B cell (primary cell): ENCODE measurements at regions not wholly inside any gene's neighbourhood (a gene's known extent, or its start where the extent isn't known, plus 50 kb on each side); places are given as distances from the start of the nearest gene placed in this dataset.

ENCODE experiments used
- ATAC-seq: fragments of 200-7000 bp; cut with Tn5 transposase; one replicate; pipeline ENCODE4 v1.10.0; 2021; ENCODE audit warnings: low read depth, mild to moderate bottlenecking, moderate number of reproducible peaks, moderate library complexity
- CTCF ChIA-PET: fragments of 350-600 bp; sonication (Branson Sonifier 250); formaldehyde crosslinking; loops from one replicate; lab custom pipeline; 2021; ENCODE audit warnings: antibody characterized with exemption, inconsistent platforms; lab: Charles Lee
- POLR2A ChIA-PET: fragments of 350-600 bp; sonication (Branson Sonifier 250); formaldehyde crosslinking; loops from one replicate; lab custom pipeline; 2021; ENCODE audit warnings: antibody characterized with exemption; lab: Charles Lee
- DNase-seq: peaks from one replicate; pipeline ENCODE4 v3.0.0; 2013
- H2AFZ ChIP-seq: 2 replicates; pipeline ENCODE4 v1.6.1; 2012; ENCODE audit warnings: mild to moderate bottlenecking, low read depth, low read length; ENCODE audit not compliant: insufficient read depth, poor library complexity, severe bottlenecking
- H3K27ac ChIP-seq, 2 donors: 1 replicate in 1 of 2; 2 replicates in 1 of 2; pipeline ENCODE4 v1.5.1; 2012 to 2013; ENCODE audit warnings: low read length in 2 of 2, mild to moderate bottlenecking in 2 of 2, moderate library complexity in 1 of 2
- H3K27me3 ChIP-seq, 4 experiments: fragments of 200-600 bp in 1 of 4; sonication (generic) in 1 of 4; replicated peaks in 1 of 4; 1 replicate in 2 of 4; 2 replicates in 2 of 4; pipeline versions ENCODE4 v1.6.1 to v1.7.0; 2013 to 2016; ENCODE audit warnings: low read length in 3 of 4, mild to moderate bottlenecking in 2 of 4, mixed read lengths in 1 of 4, moderate library complexity in 1 of 4; ENCODE audit not compliant: insufficient read depth in 4 of 4, control insufficient read depth in 3 of 4; ENCODE audit errors: control extremely low read depth in 1 of 4
- H3K36me3 ChIP-seq, 2 experiments: replicated peaks in 1 of 2; 1 replicate in 1 of 2; 2 replicates in 1 of 2; pipeline versions ENCODE4 v1.6.1 to v1.7.1; 2013; ENCODE audit warnings: low read length in 1 of 2; ENCODE audit not compliant: insufficient read depth in 2 of 2, control insufficient read depth in 1 of 2; ENCODE audit errors: control extremely low read depth in 1 of 2, extremely low read depth in 1 of 2
- H3K4me1 ChIP-seq, 2 donors: fragments of 200-600 bp in 1 of 2; sonication (generic) in 1 of 2; 1 replicate in 1 of 2; 2 replicates in 1 of 2; pipeline versions ENCODE4 v1.5.1 to v1.6.1; 2013 to 2017; ENCODE audit warnings: low read length in 2 of 2; ENCODE audit not compliant: control insufficient read depth in 2 of 2, insufficient read depth in 2 of 2
- H3K4me2 ChIP-seq: replicated peaks from 2 replicates; pipeline ENCODE3; 2012; ENCODE audit warnings: mild to moderate bottlenecking, low read depth, low read length; ENCODE audit not compliant: poor library complexity, severe bottlenecking
- H3K4me3 ChIP-seq, 5 experiments: fragments of 200-600 bp in 1 of 5; sonication (generic) in 1 of 5; 1 replicate in 3 of 5; 2 replicates in 2 of 5; pipeline versions ENCODE4 v1.5.1 to v1.7.0; 2011 to 2016; ENCODE audit warnings: low read length in 4 of 5, mild to moderate bottlenecking in 4 of 5, low read depth in 2 of 5, control low read depth in 1 of 5, moderate library complexity in 1 of 5; ENCODE audit not compliant: insufficient read depth in 1 of 5; ENCODE audit errors: control extremely low read depth in 1 of 5, extremely low read depth in 1 of 5
- H3K79me2 ChIP-seq: fragments of 200-600 bp; sonication (generic); one replicate; pipeline ENCODE4 v1.6.0; 2016; ENCODE audit warnings: low read length; ENCODE audit not compliant: control insufficient read depth, insufficient read depth
- H3K9ac ChIP-seq: fragments of 200-600 bp; sonication (generic); 2 replicates; pipeline ENCODE4 v1.6.1; 2017; ENCODE audit warnings: mild to moderate bottlenecking, low read length, moderate library complexity
- H3K9me3 ChIP-seq, 3 donors: one replicate each; pipeline versions ENCODE4 v1.6.1 to v1.7.1; 2013; ENCODE audit warnings: low read length in 2 of 3; ENCODE audit not compliant: control insufficient read depth in 2 of 3, insufficient read depth in 1 of 3; ENCODE audit errors: control extremely low read depth in 1 of 3
- H4K20me1 ChIP-seq: 2 replicates; pipeline ENCODE4 v1.6.0; 2012; ENCODE audit warnings: mild to moderate bottlenecking, low read length; ENCODE audit not compliant: insufficient read depth, control insufficient read depth, poor library complexity, severe bottlenecking
- H3K27ac Mint-ChIP-seq: one replicate; pipeline ENCODE4 v1.8.0; 2021; ENCODE audit warnings: mixed read lengths
- H3K27me3 Mint-ChIP-seq: one replicate; pipeline ENCODE4 v1.8.0; 2021; ENCODE audit warnings: mixed read lengths
- H3K4me1 Mint-ChIP-seq: one replicate; pipeline ENCODE4 v1.8.0; 2021; ENCODE audit warnings: mixed read lengths
- H3K4me3 Mint-ChIP-seq: one replicate; pipeline ENCODE4 v1.8.0; 2021; ENCODE audit warnings: mixed read lengths
- H3K9me3 Mint-ChIP-seq: one replicate; pipeline ENCODE4 v1.8.0; 2022; ENCODE audit warnings: mixed read lengths; ENCODE audit not compliant: insufficient read depth
- EZH2 ChIP-seq: IDR thresholded peaks from 2 replicates; pipeline ENCODE4 v1.6.1; 2012; ENCODE audit warnings: borderline replicate concordance, low read depth, mild to moderate bottlenecking, moderate library complexity, low read length; ENCODE audit not compliant: insufficient read depth, poor library complexity, severe bottlenecking
- WGBS: methylation state at CpG from one replicate; pipeline ENCODE4 v1.1.5; 2013; ENCODE audit warnings: missing lambda C conversion rate; ENCODE audit not compliant: insufficient coverage; 5-methylcytosine and 5-hydroxymethylcytosine counted together
- intact Hi-C: fragments of 100-400 bp; cut with micrococcal nuclease; formaldehyde crosslinking; loops from one replicate; pipeline ENCODE4 v1.10.0; 2022
- TF ChIP-seq, protein P1 (sequence below): fragments of 200-600 bp; IDR thresholded peaks from one replicate; pipeline ENCODE4 v1.8.0; 2022; ENCODE audit warnings: antibody characterized with exemption, mild to moderate bottlenecking

DNA sequence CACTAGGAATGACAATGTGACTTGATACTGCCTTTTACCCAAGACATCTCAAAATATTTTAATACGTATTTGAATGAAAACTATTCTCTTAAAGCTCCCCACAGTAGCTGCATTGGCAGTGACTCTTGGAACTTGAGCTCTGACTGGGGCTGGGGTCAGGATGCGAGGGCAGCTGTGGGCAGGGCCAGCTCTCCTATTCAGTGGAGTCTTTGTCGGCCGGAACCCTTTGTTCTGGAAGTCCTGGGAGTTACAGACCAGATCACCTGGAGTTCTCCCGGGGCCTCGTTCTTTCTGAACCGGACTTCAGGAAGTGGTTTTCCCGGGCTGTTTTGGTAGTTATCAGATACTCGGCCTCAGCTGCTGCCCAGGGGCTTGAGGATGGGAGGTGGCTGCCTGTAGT, 84.9 kb downstream of the NPIPB11 start:
- no peaks in the 10 kb centered on the region for H3K9me3 ChIP-seq
- CTCF ChIA-PET, result no interaction called here
- Mint-ChIP-seq H3K27ac (no peak overlapping the region), H3K27me3 (no peaks in the 10 kb centered on the region), H3K4me1 (peaks cover 24% of the 10 kb centered on the region), H3K4me3 (no peak overlapping the region), H3K9me3 (no peaks in the 10 kb centered on the region)
- DNase-seq (no peak), ATAC-seq (no peak)
- no peaks in the 10 kb centered on the region for H3K27me3 ChIP-seq
- H3K9ac ChIP-seq, result no peak overlapping the region
- POLR2A ChIA-PET, result no interaction called here
- H3K4me2 ChIP-seq, result no peak overlapping the region
- no peaks in the 10 kb centered on the region for H3K36me3 ChIP-seq
- no peak overlapping the region for H3K4me3 ChIP-seq
- TF ChIP-seq, protein P1, sequence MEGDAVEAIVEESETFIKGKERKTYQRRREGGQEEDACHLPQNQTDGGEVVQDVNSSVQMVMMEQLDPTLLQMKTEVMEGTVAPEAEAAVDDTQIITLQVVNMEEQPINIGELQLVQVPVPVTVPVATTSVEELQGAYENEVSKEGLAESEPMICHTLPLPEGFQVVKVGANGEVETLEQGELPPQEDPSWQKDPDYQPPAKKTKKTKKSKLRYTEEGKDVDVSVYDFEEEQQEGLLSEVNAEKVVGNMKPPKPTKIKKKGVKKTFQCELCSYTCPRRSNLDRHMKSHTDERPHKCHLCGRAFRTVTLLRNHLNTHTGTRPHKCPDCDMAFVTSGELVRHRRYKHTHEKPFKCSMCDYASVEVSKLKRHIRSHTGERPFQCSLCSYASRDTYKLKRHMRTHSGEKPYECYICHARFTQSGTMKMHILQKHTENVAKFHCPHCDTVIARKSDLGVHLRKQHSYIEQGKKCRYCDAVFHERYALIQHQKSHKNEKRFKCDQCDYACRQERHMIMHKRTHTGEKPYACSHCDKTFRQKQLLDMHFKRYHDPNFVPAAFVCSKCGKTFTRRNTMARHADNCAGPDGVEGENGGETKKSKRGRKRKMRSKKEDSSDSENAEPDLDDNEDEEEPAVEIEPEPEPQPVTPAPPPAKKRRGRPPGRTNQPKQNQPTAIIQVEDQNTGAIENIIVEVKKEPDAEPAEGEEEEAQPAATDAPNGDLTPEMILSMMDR, result no peak
- no peak for TF ChIP-seq EZH2
- intact Hi-C loops, result no loop called here
- H4K20me1 ChIP-seq, result no peaks in the 10 kb centered on the region
- peaks cover 0 to 14% of the 10 kb centered on the region in 2 donors for H3K4me1 ChIP-seq
- H3K27ac ChIP-seq, result no peak overlapping the region
- no peaks in the 10 kb centered on the region for H3K79me2 ChIP-seq
- 97% methylated on average over 6 of the region's 9 CpGs for WGBS
- no peak overlapping the region for H2AFZ ChIP-seq

DNA sequence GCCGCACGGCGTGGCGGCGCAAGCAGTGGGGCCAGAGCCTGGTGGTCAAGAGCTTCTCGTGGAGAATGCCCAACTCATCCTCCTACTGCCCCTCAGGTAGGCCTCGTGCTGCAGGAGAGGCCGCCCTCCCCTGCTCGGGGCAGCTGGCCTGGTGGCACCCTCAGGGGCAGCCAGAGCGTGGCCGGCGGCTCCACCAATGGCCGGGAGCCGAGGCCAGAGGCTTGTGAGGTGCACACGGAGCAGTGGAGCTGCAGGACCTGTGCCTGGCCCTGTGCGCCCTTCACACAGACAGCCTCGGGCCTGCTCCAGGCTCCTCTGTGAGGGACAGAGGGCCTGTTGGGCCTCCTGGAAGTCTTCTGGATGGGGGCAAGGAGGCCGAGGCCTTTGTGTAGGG, 85.5 kb downstream of the NPIPB11 start:
- Mint-ChIP-seq H3K4me1 (peaks cover 24% of the 10 kb centered on the region), H3K27me3 (no peaks in the 10 kb centered on the region), H3K4me3 (no peak overlapping the region), H3K27ac (no peak overlapping the region), H3K9me3 (no peaks in the 10 kb centered on the region)
- Histone ChIP-seq H3K4me1 (peaks cover 0 to 14% of the 10 kb centered on the region in 2 donors), H4K20me1 (no peaks in the 10 kb centered on the region), H3K9me3 (no peaks in the 10 kb centered on the region), H3K79me2 (no peaks in the 10 kb centered on the region), H3K9ac (no peak overlapping the region), H3K4me2 (no peak overlapping the region), H3K36me3 (no peaks in the 10 kb centered on the region), H2AFZ (no peak overlapping the region), H3K4me3 (no peak overlapping the region), H3K27me3 (no peaks in the 10 kb centered on the region), H3K27ac (no peak overlapping the region)
- ChIA-PET POLR2A (no interaction called here), CTCF (no interaction called here)
- intact Hi-C loops, result no loop called here
- no peak for TF ChIP-seq EZH2
- TF ChIP-seq, protein P1, result no peak
- WGBS, result 97% methylated on average over 18 of the region's 18 CpGs
- ATAC-seq (no peak), DNase-seq (no peak)
